Stimulated activated CD4-positive, alpha-beta T cell treated with anti-CD3 and anti-CD28 coated beads, Interleukin-1b, Interleukin-23, amount 100 ng/mL, for 4 hours (primary cell): ENCODE measurements at regions not wholly inside any gene's neighbourhood (a gene's known extent, or its start where the extent isn't known, plus 50 kb on each side); places are given as distances from the start of the nearest gene placed in this dataset.
"Not testable (repeated sequence)": the region's sequence is repeated elsewhere in the genome, so short reads cannot be mapped to it uniquely, and the experiment has no call there.

ENCODE experiments used
- DNase-seq, 2 donors: peaks; one replicate each; pipeline ENCODE4 v3.0.0-alpha.2; 2020; ENCODE audit warnings: low read depth in 2 of 2

GRCh38 chr21:35573472-35574374 lies 486.6 kb downstream of the SETD4 start:
- DNase-seq = no peak

- no peak for DNase-seq
Measured at GRCh38 chr21:35571910-35572309, 488.4 kb downstream of the SETD4 start.

- DNase-seq = no peak
Measured at GRCh38 chr21:35568643-35569042, 491.7 kb downstream of the SETD4 start.

GRCh38 chr21:35566874-35567273 lies 493.5 kb downstream of the SETD4 start:
- DNase-seq = no peak

GRCh38 chr21:35565204-35565611 lies 495.1 kb downstream of the SETD4 start:
- DNase-seq = no peak

GRCh38 chr21:35563885-35564451 lies 496.4 kb downstream of the SETD4 start:
- no peak for DNase-seq

GRCh38 chr21:35562876-35563275 lies 497.4 kb downstream of the SETD4 start:
- no peak for DNase-seq

GRCh38 chr21:35561116-35561515 lies 499.2 kb downstream of the SETD4 start:
- no peak for DNase-seq

GRCh38 chr21:35559829-35560225 lies 500.5 kb downstream of the SETD4 start:
- no peak for DNase-seq

GRCh38 chr21:35559128-35559828 lies 501.0 kb downstream of the SETD4 start:
- no peak for DNase-seq

- DNase-seq = no peak
Measured at GRCh38 chr21:35556536-35556935, 503.8 kb downstream of the SETD4 start.

GRCh38 chr21:35552483-35552882 lies 503.4 kb upstream of the RUNX1 start:
- DNase-seq = not testable (repeated sequence)

- DNase-seq = no peak
Measured at GRCh38 chr21:35548904-35549615, 500.0 kb upstream of the RUNX1 start.

GRCh38 chr21:35547946-35548774 lies 499.1 kb upstream of the RUNX1 start:
- no peak for DNase-seq

GRCh38 chr21:35543746-35544145 lies 494.6 kb upstream of the RUNX1 start:
- no peak for DNase-seq

- no peak for DNase-seq
Measured at GRCh38 chr21:35540950-35541638, 492.0 kb upstream of the RUNX1 start.

GRCh38 chr21:35538386-35538785 lies 489.3 kb upstream of the RUNX1 start:
- DNase-seq = no peak

- DNase-seq = no peak
Measured at GRCh38 chr21:35537604-35538003, 488.5 kb upstream of the RUNX1 start.

GRCh38 chr21:35533893-35534292 lies 484.8 kb upstream of the RUNX1 start:
- no peak for DNase-seq

GRCh38 chr21:35530766-35531165 lies 481.7 kb upstream of the RUNX1 start:
- no peak for DNase-seq
